HEK293 (cell line): ENCODE measurements at regions not wholly inside any gene's neighbourhood (a gene's known extent, or its start where the extent isn't known, plus 50 kb on each side); places are given as distances from the start of the nearest gene placed in this dataset.

Experiments
- CTCF ChIA-PET: fragments of 350-600 bp; formaldehyde crosslinking; extraction: SDS; loops from one replicate; lab custom pipeline; 2021; ENCODE audit warnings: antibody characterized with exemption; lab: Yijun Ruan, JAX
- POLR2A ChIA-PET: fragments of 300-600 bp; formaldehyde crosslinking; extraction: SDS; loops from one replicate; lab custom pipeline; 2020; ENCODE audit warnings: antibody characterized with exemption, inconsistent platforms; lab: Yijun Ruan, JAX
- H3K27ac ChIP-seq: fragments of 200-500 bp; sonication (Bioruptor generic); 2 replicates; pipeline ENCODE4 v1.5.1; 2014; ENCODE audit warnings: low read depth, low read length, control low read depth, inconsistent platforms; ENCODE audit errors: extremely low read depth
- H3K36me3 ChIP-seq, 2 experiments: fragments of 200-500 bp in 1 of 2; sonication (Bioruptor generic) in 1 of 2; 1 replicate in 1 of 2; 2 replicates in 1 of 2; pipeline ENCODE4 v1.5.1; 2014 to 2017; ENCODE audit warnings: inconsistent platforms in 2 of 2, low read length in 2 of 2; ENCODE audit not compliant: control insufficient read depth in 2 of 2, insufficient read depth in 1 of 2
- H3K4me1 ChIP-seq: fragments of 200-500 bp; sonication (Bioruptor generic); 2 replicates; pipeline ENCODE4 v1.5.1; 2014; ENCODE audit warnings: mild to moderate bottlenecking, low read length, inconsistent platforms; ENCODE audit not compliant: control insufficient read depth, insufficient read depth
- H3K4me3 ChIP-seq: 2 replicates; pipeline ENCODE4 v1.5.1; 2011; ENCODE audit warnings: low read depth, mild to moderate bottlenecking, control low read depth, low read length, moderate library complexity
- H3K9me3 ChIP-seq: fragments of 200-500 bp; sonication (Bioruptor generic); 2 replicates; pipeline ENCODE4 v1.5.1; 2014; ENCODE audit warnings: low read depth, low read length, inconsistent platforms; ENCODE audit not compliant: control insufficient read depth, insufficient read depth
- ATF2 ChIP-seq: fragments of 450-650 bp; formaldehyde crosslinking; IDR thresholded peaks from 2 replicates; pipeline ENCODE4 v1.5.1; 2016; ENCODE audit warnings: missing biosample characterization, missing genetic modification characterization, low read depth
- KLF10 ChIP-seq: fragments of 450-650 bp; IDR thresholded peaks from 2 replicates; pipeline ENCODE4 v1.5.1; 2018; ENCODE audit warnings: missing biosample characterization, mild to moderate bottlenecking, missing genetic modification characterization
- OSR2 ChIP-seq: fragments of 450-650 bp; formaldehyde crosslinking; IDR thresholded peaks from 2 replicates; pipeline ENCODE4 v1.5.1; 2016; ENCODE audit warnings: missing biosample characterization, missing genetic modification characterization
- REST ChIP-seq: fragments of 450-650 bp; formaldehyde crosslinking; IDR thresholded peaks from 2 replicates; pipeline ENCODE4 v1.5.1; 2016; ENCODE audit warnings: missing biosample characterization, missing genetic modification characterization
- ZNF148 ChIP-seq: fragments of 450-650 bp; formaldehyde crosslinking; IDR thresholded peaks from 2 replicates; pipeline ENCODE4 v1.5.0; 2017; ENCODE audit warnings: missing biosample characterization, missing genetic modification characterization, borderline replicate concordance
- ZNF16 ChIP-seq: fragments of 450-650 bp; formaldehyde crosslinking; IDR thresholded peaks from 2 replicates; pipeline ENCODE4 v1.5.1; 2016; ENCODE audit warnings: low read depth, missing biosample characterization, missing genetic modification characterization
- ZNF239 ChIP-seq: fragments of 450-650 bp; formaldehyde crosslinking; IDR thresholded peaks from 2 replicates; pipeline ENCODE4 v1.5.1; 2016; ENCODE audit warnings: missing biosample characterization, missing genetic modification characterization
- ZNF529 ChIP-seq: fragments of 450-650 bp; formaldehyde crosslinking; IDR thresholded peaks from 2 replicates; pipeline ENCODE4 v1.5.1; 2017; ENCODE audit warnings: missing genetic modification characterization, missing biosample characterization; ENCODE audit not compliant: insufficient replicate concordance
- ZNF623 ChIP-seq: fragments of 450-650 bp; formaldehyde crosslinking; IDR thresholded peaks from 2 replicates; pipeline ENCODE4 v1.5.1; 2016; ENCODE audit warnings: missing biosample characterization, missing genetic modification characterization
- ZNF791 ChIP-seq: fragments of 450-650 bp; formaldehyde crosslinking; IDR thresholded peaks from 2 replicates; pipeline ENCODE4 v1.5.1; 2016; ENCODE audit warnings: missing biosample characterization, missing genetic modification characterization
- TF ChIP-seq, protein P1 (sequence below): fragments of 450-650 bp; IDR thresholded peaks from 2 replicates; pipeline ENCODE4 v1.5.1; 2018; ENCODE audit warnings: missing biosample characterization, missing genetic modification characterization
- TF ChIP-seq, protein P2 (sequence below): IDR thresholded peaks from 2 replicates; pipeline ENCODE4 v1.6.1; 2011; ENCODE audit warnings: mild to moderate bottlenecking, low read depth, low read length, borderline replicate concordance
- TF ChIP-seq, protein P3 (sequence below): fragments of 450-650 bp; formaldehyde crosslinking; conservative IDR thresholded peaks from 2 replicates; pipeline ENCODE4 v1.5.1; 2016; ENCODE audit warnings: low read depth, missing biosample characterization, missing genetic modification characterization

DNA sequence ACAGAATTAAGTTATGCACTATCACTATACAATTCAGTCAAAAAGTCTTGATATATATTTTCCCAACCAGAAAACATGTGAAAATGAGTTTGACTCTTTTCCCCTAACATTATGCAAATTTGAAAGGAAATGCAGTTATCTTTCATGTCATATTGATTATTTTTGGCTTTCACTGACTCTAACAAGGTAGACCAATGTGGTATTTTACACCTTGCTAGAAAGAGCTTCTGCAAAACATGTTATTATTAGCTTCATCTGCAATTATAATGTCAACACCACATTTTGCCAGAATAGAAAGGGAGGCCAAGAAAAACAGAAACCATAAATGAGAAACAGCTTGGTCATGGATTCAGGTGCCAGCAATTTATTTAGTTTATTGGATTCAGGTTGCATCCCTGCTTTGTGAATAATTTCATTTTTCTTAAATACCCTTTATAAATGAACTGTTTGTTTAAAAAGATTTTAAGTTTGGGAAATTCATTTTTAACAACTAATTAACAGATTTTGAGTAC lies 226.1 kb upstream of the GJE1 start (continued):
- TF ChIP-seq, protein P1, sequence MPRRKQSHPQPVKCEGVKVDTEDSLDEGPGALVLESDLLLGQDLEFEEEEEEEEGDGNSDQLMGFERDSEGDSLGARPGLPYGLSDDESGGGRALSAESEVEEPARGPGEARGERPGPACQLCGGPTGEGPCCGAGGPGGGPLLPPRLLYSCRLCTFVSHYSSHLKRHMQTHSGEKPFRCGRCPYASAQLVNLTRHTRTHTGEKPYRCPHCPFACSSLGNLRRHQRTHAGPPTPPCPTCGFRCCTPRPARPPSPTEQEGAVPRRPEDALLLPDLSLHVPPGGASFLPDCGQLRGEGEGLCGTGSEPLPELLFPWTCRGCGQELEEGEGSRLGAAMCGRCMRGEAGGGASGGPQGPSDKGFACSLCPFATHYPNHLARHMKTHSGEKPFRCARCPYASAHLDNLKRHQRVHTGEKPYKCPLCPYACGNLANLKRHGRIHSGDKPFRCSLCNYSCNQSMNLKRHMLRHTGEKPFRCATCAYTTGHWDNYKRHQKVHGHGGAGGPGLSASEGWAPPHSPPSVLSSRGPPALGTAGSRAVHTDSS = no peak
- TF ChIP-seq ZNF529 (no peak), ZNF239 (no peak), ATF2 (no peak), ZNF16 (no peak), OSR2 (tag by site-specific recombination) (no peak), ZNF148 (tag by site-specific recombination) (no peak), ZNF791 (no peak)
- TF ChIP-seq, protein P2, sequence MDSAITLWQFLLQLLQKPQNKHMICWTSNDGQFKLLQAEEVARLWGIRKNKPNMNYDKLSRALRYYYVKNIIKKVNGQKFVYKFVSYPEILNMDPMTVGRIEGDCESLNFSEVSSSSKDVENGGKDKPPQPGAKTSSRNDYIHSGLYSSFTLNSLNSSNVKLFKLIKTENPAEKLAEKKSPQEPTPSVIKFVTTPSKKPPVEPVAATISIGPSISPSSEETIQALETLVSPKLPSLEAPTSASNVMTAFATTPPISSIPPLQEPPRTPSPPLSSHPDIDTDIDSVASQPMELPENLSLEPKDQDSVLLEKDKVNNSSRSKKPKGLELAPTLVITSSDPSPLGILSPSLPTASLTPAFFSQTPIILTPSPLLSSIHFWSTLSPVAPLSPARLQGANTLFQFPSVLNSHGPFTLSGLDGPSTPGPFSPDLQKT = no peak

DNA sequence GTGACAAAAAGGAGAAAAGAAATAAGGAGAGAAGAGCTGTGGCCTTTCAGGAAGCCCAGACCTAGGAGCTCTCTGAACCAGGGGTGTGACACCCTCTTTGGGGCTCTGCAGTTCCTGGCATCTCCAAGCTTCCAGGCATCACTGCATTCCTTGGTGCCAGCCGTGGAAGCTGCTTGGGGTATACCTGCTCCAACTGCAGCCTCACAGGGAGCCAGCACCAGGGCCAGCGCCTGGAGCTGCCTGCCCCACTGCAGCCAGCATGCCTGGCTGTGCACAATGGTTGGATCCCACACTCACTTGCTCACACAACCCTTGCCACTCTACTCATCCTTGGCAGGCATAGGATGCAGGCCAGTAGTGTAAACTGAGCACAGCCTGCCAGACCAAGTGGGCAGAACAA lies 242.1 kb upstream of the GJE1 start:
- ChIA-PET POLR2A (no interaction called here), CTCF (interaction anchor here (0.6 kb wide), 1 partner anchor 477 kb away, joined by 3 read pairs; no protein-coding TSS in a partner anchor)
- Histone ChIP-seq H3K4me1 (no peaks in the 10 kb centered on the region), H3K27ac (no peak overlapping the region), H3K4me3 (no peak overlapping the region), H3K36me3 (no peaks in the 10 kb centered on the region), H3K9me3 (no peaks in the 10 kb centered on the region)
- no peak for TF ChIP-seq ZNF623 (tag by site-specific recombination)
- TF ChIP-seq, protein P3, sequence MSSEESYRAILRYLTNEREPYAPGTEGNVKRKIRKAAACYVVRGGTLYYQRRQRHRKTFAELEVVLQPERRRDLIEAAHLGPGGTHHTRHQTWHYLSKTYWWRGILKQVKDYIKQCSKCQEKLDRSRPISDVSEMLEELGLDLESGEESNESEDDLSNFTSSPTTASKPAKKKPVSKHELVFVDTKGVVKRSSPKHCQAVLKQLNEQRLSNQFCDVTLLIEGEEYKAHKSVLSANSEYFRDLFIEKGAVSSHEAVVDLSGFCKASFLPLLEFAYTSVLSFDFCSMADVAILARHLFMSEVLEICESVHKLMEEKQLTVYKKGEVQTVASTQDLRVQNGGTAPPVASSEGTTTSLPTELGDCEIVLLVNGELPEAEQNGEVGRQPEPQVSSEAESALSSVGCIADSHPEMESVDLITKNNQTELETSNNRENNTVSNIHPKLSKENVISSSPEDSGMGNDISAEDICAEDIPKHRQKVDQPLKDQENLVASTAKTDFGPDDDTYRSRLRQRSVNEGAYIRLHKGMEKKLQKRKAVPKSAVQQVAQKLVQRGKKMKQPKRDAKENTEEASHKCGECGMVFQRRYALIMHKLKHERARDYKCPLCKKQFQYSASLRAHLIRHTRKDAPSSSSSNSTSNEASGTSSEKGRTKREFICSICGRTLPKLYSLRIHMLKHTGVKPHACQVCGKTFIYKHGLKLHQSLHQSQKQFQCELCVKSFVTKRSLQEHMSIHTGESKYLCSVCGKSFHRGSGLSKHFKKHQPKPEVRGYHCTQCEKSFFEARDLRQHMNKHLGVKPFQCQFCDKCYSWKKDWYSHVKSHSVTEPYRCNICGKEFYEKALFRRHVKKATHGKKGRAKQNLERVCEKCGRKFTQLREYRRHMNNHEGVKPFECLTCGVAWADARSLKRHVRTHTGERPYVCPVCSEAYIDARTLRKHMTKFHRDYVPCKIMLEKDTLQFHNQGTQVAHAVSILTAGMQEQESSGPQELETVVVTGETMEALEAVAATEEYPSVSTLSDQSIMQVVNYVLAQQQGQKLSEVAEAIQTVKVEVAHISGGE (tag by site-specific recombination) = no peak
- peak; percentile 50; the same call in 1 of the 2 replicates for TF ChIP-seq REST (tag by site-specific recombination)
- TF ChIP-seq KLF10 (tag by site-specific recombination) = no peak
